ENCODE measurements at regions not wholly inside any gene's neighbourhood (a gene's known extent, or its start where the extent isn't known, plus 50 kb on each side); places are given as distances from the start of the nearest gene placed in this dataset.

- no peak for DNase-seq
- Histone ChIP-seq H3K4me1 (peaks cover 0 to 10% (median 0%) of the 10 kb centered on the region in 4 donors), H3K9me3 (no peaks in the 10 kb centered on the region), H3K27ac (no peak overlapping the region), H3K4me3 (no peak overlapping the region), H3K27me3 (no peaks in the 10 kb centered on the region), H3K36me3 (no peaks in the 10 kb centered on the region)
- TF ChIP-seq POLR2AphosphoS5 (IDR thresholded peaks at IDR 0.05) (no peak), CTCF (IDR thresholded peaks at IDR 0.05) (no peak), EP300 (IDR thresholded peaks at IDR 0.05) (no peak), POLR2A (IDR thresholded peaks at IDR 0.05) (no peak)
- WGBS, 2 donors: 88% methylated on average over 2 of the region's 2 CpGs
- intact Hi-C loops (cut with DNase I): no loop called here
Observed at GRCh38 chr3:177977381-177978158, 558.7 kb upstream of the KCNMB2 start.

GRCh38 chr3:177978946-177979345 is 557.3 kb upstream of the KCNMB2 start:
- Histone ChIP-seq H3K27ac (no peak overlapping the region), H3K4me3 (no peak overlapping the region), H3K4me1 (no peaks in the 10 kb centered on the region), H3K36me3 (no peaks in the 10 kb centered on the region), H3K27me3 (no peaks in the 10 kb centered on the region), H3K9me3 (no peaks in the 10 kb centered on the region)
- DNase-seq: no peak
- WGBS, 2 donors: 35 to 77% methylated on average over 1 of the region's 1 CpG
- TF ChIP-seq CTCF (IDR thresholded peaks at IDR 0.05): no peak
- TF ChIP-seq POLR2AphosphoS5 (IDR thresholded peaks at IDR 0.05): no peak
- TF ChIP-seq POLR2A (IDR thresholded peaks at IDR 0.05): no peak
- no peak for TF ChIP-seq EP300 (IDR thresholded peaks at IDR 0.05)
- intact Hi-C loops (cut with DNase I): no loop called here

GRCh38 chr3:177979703-177980102 is 556.5 kb upstream of the KCNMB2 start:
- no peaks in the 10 kb centered on the region for H3K4me1 ChIP-seq

GRCh38 chr3:177981576-177981975 is 554.7 kb upstream of the KCNMB2 start:
- H3K9me3 ChIP-seq: no peaks in the 10 kb centered on the region
- H3K4me1 ChIP-seq: no peaks in the 10 kb centered on the region
- H3K36me3 ChIP-seq: no peaks in the 10 kb centered on the region
- TF ChIP-seq EP300 (IDR thresholded peaks at IDR 0.05) (no peak), POLR2A (IDR thresholded peaks at IDR 0.05) (no peak), CTCF (IDR thresholded peaks at IDR 0.05) (no peak), POLR2AphosphoS5 (IDR thresholded peaks at IDR 0.05) (no peak)
- H3K4me3 ChIP-seq: no peak overlapping the region
- no peaks in the 10 kb centered on the region for H3K27me3 ChIP-seq
- DNase-seq: no peak
- intact Hi-C loops (cut with DNase I): no loop called here
- no peak overlapping the region for H3K27ac ChIP-seq

More at GRCh38 chr3:177979703-177980102, 556.5 kb upstream of the KCNMB2 start:
- intact Hi-C loops (cut with DNase I): no loop called here
- H3K9me3 ChIP-seq: no peaks in the 10 kb centered on the region
- no peak for DNase-seq
- 12 to 27% methylated on average over 1 of the region's 1 CpG for WGBS, 2 donors
- H3K36me3 ChIP-seq: no peaks in the 10 kb centered on the region
- no peak for TF ChIP-seq CTCF (IDR thresholded peaks at IDR 0.05)
- TF ChIP-seq POLR2AphosphoS5 (IDR thresholded peaks at IDR 0.05): no peak
- TF ChIP-seq EP300 (IDR thresholded peaks at IDR 0.05): no peak
- no peak for TF ChIP-seq POLR2A (IDR thresholded peaks at IDR 0.05)
- H3K4me3 ChIP-seq: no peak overlapping the region
- H3K27me3 ChIP-seq: no peaks in the 10 kb centered on the region
- H3K27ac ChIP-seq: no peak overlapping the region

GRCh38 chr3:177982034-177982433 is 554.2 kb upstream of the KCNMB2 start:
- TF ChIP-seq POLR2A (IDR thresholded peaks at IDR 0.05) (no peak), CTCF (IDR thresholded peaks at IDR 0.05) (no peak), EP300 (IDR thresholded peaks at IDR 0.05) (no peak)
- H3K36me3 ChIP-seq: no peaks in the 10 kb centered on the region
- H3K9me3 ChIP-seq: no peaks in the 10 kb centered on the region
- intact Hi-C loops (cut with DNase I): no loop called here
- WGBS, 2 donors: 50 to 76% methylated on average over 1 of the region's 1 CpG
- H3K4me3 ChIP-seq: no peak overlapping the region
- no peaks in the 10 kb centered on the region for H3K27me3 ChIP-seq
- no peaks in the 10 kb centered on the region for H3K4me1 ChIP-seq
- H3K27ac ChIP-seq: no peak overlapping the region
- DNase-seq: no peak
